Activated naive CD8-positive, alpha-beta T cell treated with anti-CD3 and anti-CD28 coated beads, Interleukin-2, amount 50 U/mL, for 24 hours (primary cell): ENCODE measurements at regions not wholly inside any gene's neighbourhood (a gene's known extent, or its start where the extent isn't known, plus 50 kb on each side); places are given as distances from the start of the nearest gene placed in this dataset.
"Not testable (repeated sequence)": the region's sequence is repeated elsewhere in the genome, so short reads cannot be mapped to it uniquely, and the experiment has no call there.

Source experiments
- ATAC-seq: fragments of 150-1000 bp; cut with Tn5 transposase; one replicate; pipeline ENCODE4 v1.10.0; 2021
- DNase-seq: peaks from one replicate; pipeline ENCODE4 v3.0.0; 2021
- H3K27ac Mint-ChIP-seq: one replicate; pipeline ENCODE4 v1.8.0; 2021; ENCODE audit warnings: mild to moderate bottlenecking, mixed read lengths
- H3K27me3 Mint-ChIP-seq: one replicate; pipeline ENCODE4 v1.8.0; 2021; ENCODE audit warnings: mixed read lengths
- H3K36me3 Mint-ChIP-seq: one replicate; pipeline ENCODE4 v1.8.0; 2021; ENCODE audit warnings: low read depth, mixed read lengths
- H3K4me1 Mint-ChIP-seq: one replicate; pipeline ENCODE4 v1.8.0; 2021; ENCODE audit warnings: mixed read lengths
- H3K4me3 Mint-ChIP-seq: one replicate; pipeline ENCODE4 v1.8.0; 2021; ENCODE audit warnings: mild to moderate bottlenecking, moderate library complexity, mixed read lengths
- H3K9me3 Mint-ChIP-seq: one replicate; pipeline ENCODE4 v1.8.0; 2021; ENCODE audit warnings: mixed read lengths

DNA sequence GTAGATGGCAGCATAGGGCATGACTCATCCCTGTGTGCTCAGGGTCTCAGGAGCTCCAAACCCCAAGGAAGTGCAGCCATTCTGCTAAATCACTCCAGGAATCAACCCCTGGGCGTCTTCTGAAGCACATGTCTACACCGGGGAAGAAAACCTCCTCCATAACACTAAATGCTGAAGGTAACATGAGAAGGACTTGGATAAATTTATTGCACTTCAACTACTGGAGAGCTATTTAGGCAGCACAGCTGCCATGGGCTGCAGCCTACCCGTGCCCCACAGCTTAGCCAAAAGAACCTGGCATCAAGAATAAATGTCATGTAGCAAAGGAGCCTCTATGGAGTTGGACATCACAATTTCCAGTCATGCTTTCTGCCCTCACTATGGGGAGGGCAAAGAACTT is 141.7 kb downstream of the GPCPD1 start:
- Mint-ChIP-seq H3K4me3 (no peak overlapping the region), H3K9me3 (no peaks in the 10 kb centered on the region), H3K4me1 (no peaks in the 10 kb centered on the region), H3K27me3 (peaks cover 17% of the 10 kb centered on the region), H3K27ac (no peak overlapping the region), H3K36me3 (no peaks in the 10 kb centered on the region)
- ATAC-seq (no peak), DNase-seq (no peak)

GRCh38 chr20:5467086-5467485 is 143.7 kb downstream of the GPCPD1 start:
- Mint-ChIP-seq H3K27me3 (peaks cover 20% of the 10 kb centered on the region), H3K4me3 (no peak overlapping the region), H3K4me1 (no peaks in the 10 kb centered on the region), H3K27ac (no peak overlapping the region), H3K36me3 (no peaks in the 10 kb centered on the region), H3K9me3 (no peaks in the 10 kb centered on the region)
- ATAC-seq: no peak
- DNase-seq: no peak

DNA sequence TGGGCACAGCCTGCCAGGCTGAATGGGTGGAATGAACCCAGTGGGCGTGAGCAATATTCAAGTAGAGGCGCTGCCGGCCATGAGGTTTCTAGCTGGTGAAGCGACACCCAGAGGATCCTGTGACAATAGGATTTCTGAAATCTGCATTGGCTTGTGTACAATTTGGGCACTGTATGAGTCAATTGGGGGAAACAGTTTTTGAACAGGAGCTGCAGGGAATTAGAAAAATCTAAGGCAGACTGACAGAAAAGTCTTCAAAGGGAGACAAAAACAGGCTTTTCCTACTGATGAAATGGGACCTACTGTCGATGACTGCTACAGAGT is 145.2 kb downstream of the GPCPD1 start:
- DNase-seq (no peak), ATAC-seq (no peak)
- Mint-ChIP-seq H3K36me3 (no peaks in the 10 kb centered on the region), H3K4me3 (no peak overlapping the region), H3K27ac (no peak overlapping the region), H3K27me3 (peaks cover 20% of the 10 kb centered on the region), H3K9me3 (peaks cover 2% of the 10 kb centered on the region), H3K4me1 (no peaks in the 10 kb centered on the region)

DNA sequence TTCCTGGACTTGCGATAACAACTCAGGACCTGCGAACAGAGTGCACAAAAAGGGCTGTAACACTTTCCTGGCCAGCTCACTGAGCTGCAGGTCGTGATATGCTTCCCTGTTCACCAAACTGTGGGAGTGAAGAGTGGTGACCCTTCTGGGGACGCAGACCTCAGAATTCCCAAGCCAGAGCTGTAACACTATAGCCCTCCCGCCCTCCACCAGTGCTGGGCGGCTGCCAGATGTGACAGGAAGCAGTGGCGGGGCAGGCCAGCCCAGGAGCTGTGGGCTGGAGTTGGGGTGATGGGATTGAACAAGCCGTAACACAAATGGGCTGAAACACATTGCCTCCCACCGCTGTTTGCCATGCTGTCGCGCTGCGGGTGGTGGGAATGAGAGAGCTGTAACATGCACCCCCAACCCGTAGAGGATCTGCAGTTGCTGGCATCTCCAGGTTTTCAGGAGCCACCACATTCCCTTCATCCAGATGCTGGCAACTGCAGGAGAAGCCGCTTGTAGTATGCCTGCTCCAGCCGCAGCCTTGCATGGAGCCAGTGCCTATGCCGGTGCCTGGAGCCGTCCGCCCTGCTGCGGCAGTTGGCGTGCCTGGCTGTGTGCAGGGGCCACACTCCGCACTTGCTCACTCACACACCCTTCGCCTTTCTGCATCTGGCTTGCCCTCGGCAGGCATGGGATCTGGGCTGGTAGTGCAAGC is 145.8 kb downstream of the GPCPD1 start:
- no peaks in the 10 kb centered on the region for H3K4me1 Mint-ChIP-seq
- H3K9me3 Mint-ChIP-seq: peaks cover 6% of the 10 kb centered on the region
- peaks cover 23% of the 10 kb centered on the region for H3K27me3 Mint-ChIP-seq
- ATAC-seq (no peak), DNase-seq (no peak)
- no peaks in the 10 kb centered on the region for H3K36me3 Mint-ChIP-seq
- H3K27ac Mint-ChIP-seq: no peak overlapping the region
- H3K4me3 Mint-ChIP-seq: no peak overlapping the region

DNA sequence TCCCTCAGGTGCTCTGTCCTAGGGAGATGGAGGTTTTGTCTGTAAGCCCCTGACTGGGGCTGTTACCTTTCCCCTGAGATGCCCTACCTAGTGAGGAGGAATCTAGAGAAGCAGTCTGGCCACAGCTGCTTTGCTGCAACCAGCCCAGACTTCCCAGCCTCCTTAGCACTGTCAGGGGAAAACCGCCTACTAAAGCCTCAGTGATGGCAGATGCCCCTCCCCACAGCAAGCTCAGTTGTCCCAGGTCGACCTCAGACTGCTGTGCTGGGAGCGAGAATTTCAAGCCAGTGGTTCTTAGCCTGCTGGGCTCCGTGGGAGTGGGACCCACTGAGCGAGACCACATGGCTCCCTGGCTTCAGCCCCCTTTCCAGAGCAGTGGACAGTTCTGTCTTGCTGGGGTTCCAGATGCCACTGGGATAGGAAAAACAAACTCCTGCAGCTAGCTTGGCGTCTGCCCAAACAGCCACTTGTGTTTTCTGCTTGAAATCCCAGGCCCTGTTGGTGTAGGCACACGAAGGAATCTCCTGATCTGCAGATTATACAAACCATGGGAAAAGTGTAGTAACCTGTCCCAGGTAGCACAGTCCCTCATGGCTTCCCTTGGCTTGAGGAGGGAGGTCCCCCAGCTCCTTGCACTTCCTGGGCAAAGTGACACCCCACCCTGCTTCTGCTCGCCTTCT is 146.4 kb upstream of the PROKR2 start:
- Mint-ChIP-seq H3K36me3 (no peaks in the 10 kb centered on the region), H3K27me3 (peaks cover 28% of the 10 kb centered on the region), H3K4me1 (no peaks in the 10 kb centered on the region), H3K27ac (no peak overlapping the region), H3K9me3 (peaks cover 6% of the 10 kb centered on the region), H3K4me3 (no peak overlapping the region)
- ATAC-seq (no peak), DNase-seq (no peak)

DNA sequence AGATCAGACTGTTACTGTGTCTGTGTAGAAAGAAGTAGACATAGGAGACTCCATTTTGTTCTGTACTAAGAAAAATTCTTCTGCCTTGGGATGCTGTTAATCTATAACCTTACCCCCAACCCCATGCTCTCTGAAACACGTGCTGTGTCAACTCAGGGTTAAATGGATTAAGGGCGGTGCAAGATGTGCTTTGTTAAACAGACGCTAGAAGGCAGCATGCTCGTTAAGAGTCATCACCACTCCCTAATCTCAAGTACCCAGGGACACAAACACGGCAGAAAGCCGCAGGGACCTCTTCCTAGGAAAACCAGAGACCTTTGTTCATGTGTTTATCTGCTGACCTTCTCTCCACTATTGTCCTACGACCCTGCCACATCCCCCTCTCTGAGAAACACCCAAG is 137.0 kb upstream of the PROKR2 start:
- not testable (repeated sequence) for H3K4me3 Mint-ChIP-seq, H3K27ac Mint-ChIP-seq, H3K4me1 Mint-ChIP-seq, ATAC-seq, H3K36me3 Mint-ChIP-seq, H3K9me3 Mint-ChIP-seq, DNase-seq, H3K27me3 Mint-ChIP-seq

GRCh38 chr20:5453316-5453715 is 136.6 kb upstream of the PROKR2 start:
- H3K27ac Mint-ChIP-seq, DNase-seq, H3K4me3 Mint-ChIP-seq, H3K9me3 Mint-ChIP-seq, H3K4me1 Mint-ChIP-seq, H3K36me3 Mint-ChIP-seq, ATAC-seq: not testable (repeated sequence)
- H3K27me3 Mint-ChIP-seq: peaks cover 13% of the 10 kb centered on the region

DNA sequence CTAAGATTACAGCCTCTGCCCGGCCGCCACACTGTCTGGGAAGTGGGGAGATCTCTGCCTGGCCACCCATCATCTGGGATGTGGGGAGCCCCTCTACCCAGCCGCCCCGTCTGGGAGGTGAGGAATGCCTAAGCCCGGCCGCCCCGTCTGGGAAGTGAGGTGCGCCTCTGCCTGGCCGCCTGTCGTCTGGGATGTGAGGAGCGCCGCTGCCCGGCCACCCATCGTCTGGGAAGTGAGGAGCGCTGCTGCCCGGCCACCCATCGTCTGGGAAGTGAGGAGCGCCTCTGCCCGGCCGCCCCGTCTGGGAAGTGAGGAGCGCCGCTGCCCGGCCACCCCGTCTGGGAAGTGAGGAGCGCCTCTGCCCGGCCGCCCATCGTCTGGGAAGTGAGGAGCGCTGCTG is 135.9 kb upstream of the PROKR2 start:
- H3K36me3 Mint-ChIP-seq, H3K4me1 Mint-ChIP-seq, H3K4me3 Mint-ChIP-seq, ATAC-seq, H3K9me3 Mint-ChIP-seq, H3K27ac Mint-ChIP-seq, DNase-seq: not testable (repeated sequence)
- peaks cover 15% of the 10 kb centered on the region for H3K27me3 Mint-ChIP-seq

- ATAC-seq, H3K9me3 Mint-ChIP-seq, H3K4me1 Mint-ChIP-seq: not testable (repeated sequence)
These were observed 135.5 kb upstream of the PROKR2 start for GRCh38 chr20:5452286-5452685.

DNA sequence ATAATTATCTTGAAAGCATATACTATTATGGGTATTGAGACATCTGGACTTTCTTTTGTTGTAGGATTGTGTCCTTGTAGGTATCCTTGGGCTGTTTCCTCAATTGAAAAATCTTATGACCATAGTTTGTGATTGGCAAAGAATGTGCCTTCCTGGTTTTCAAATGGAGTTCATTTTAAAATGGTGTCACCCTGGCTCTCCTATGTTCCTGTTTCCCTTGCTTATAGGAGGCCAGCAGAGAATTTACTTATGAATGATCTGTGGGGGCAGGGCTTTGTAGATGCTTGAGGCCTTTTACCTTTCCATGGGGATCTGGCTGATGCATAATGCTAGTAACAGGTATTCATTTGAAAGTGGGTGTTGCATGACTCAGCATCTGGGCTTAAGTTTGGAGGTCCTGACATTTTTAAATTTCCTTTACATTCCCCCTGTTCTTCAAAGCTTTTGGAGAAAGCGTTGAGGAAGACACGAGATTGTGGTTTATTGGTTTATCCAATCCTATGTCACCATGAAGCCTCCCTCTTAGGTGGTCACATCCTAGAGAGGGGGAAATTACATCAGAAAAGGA is 135.0 kb upstream of the PROKR2 start:
- Mint-ChIP-seq H3K36me3 (no peaks in the 10 kb centered on the region), H3K4me3 (no peak overlapping the region), H3K27me3 (peaks cover 19% of the 10 kb centered on the region), H3K27ac (no peak overlapping the region), H3K4me1 (no peaks in the 10 kb centered on the region), H3K9me3 (no peaks in the 10 kb centered on the region)
- no peak for ATAC-seq
- DNase-seq: no peak

More at GRCh38 chr20:5452286-5452685, 135.5 kb upstream of the PROKR2 start:
- H3K27me3 Mint-ChIP-seq: peaks cover 16% of the 10 kb centered on the region
- H3K4me3 Mint-ChIP-seq, H3K36me3 Mint-ChIP-seq, DNase-seq, H3K27ac Mint-ChIP-seq: not testable (repeated sequence)

- H3K4me1 Mint-ChIP-seq: no peaks in the 10 kb centered on the region
- no peak overlapping the region for H3K4me3 Mint-ChIP-seq
- no peaks in the 10 kb centered on the region for H3K9me3 Mint-ChIP-seq
- no peaks in the 10 kb centered on the region for H3K36me3 Mint-ChIP-seq
- ATAC-seq: no peak
- no peak overlapping the region for H3K27ac Mint-ChIP-seq
- peak; percentile 59 for DNase-seq
- peaks cover 27% of the 10 kb centered on the region for H3K27me3 Mint-ChIP-seq
These were observed 131.8 kb upstream of the PROKR2 start for GRCh38 chr20:5448449-5449118.

DNA sequence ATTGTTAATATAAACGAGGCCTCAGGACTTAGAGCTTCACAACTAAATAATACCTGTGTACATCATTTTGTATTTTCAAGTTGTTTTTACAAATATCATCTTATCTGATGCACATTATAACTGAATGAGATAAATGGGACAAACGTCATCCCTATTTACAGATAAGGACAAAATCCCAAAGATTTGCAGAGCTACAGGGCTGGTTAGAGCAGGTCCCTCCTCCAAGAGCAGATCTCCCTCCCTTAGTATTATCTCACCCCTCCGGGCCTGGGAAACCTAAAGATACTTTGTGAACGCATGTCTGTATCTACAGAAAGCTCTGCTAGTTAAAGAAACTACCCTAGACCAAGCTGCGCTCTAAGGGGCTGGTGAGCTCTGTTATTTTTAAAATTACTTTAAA is 130.4 kb upstream of the PROKR2 start:
- H3K9me3 Mint-ChIP-seq: no peaks in the 10 kb centered on the region
- peaks cover 29% of the 10 kb centered on the region for H3K27me3 Mint-ChIP-seq
- no peak overlapping the region for H3K27ac Mint-ChIP-seq
- H3K36me3 Mint-ChIP-seq: no peaks in the 10 kb centered on the region
- H3K4me1 Mint-ChIP-seq: no peaks in the 10 kb centered on the region
- no peak overlapping the region for H3K4me3 Mint-ChIP-seq
- no peak for DNase-seq
- no peak for ATAC-seq

- H3K4me1 Mint-ChIP-seq: no peaks in the 10 kb centered on the region
- H3K4me3 Mint-ChIP-seq: no peak overlapping the region
- H3K27me3 Mint-ChIP-seq: peaks cover 33% of the 10 kb centered on the region
- H3K9me3 Mint-ChIP-seq: no peaks in the 10 kb centered on the region
- no peak overlapping the region for H3K27ac Mint-ChIP-seq
- DNase-seq (no peak), ATAC-seq (no peak)
- H3K36me3 Mint-ChIP-seq: no peaks in the 10 kb centered on the region
These were observed 128.9 kb upstream of the PROKR2 start for GRCh38 chr20:5445611-5446010.

- Mint-ChIP-seq H3K36me3 (no peaks in the 10 kb centered on the region), H3K4me3 (no peak overlapping the region), H3K4me1 (no peaks in the 10 kb centered on the region), H3K9me3 (peaks cover under 1% of the 10 kb centered on the region), H3K27ac (no peak overlapping the region), H3K27me3 (peaks cover 29% of the 10 kb centered on the region)
- ATAC-seq (no peak), DNase-seq (no peak)
These were observed 125.3 kb upstream of the PROKR2 start for GRCh38 chr20:5442101-5442500.

DNA sequence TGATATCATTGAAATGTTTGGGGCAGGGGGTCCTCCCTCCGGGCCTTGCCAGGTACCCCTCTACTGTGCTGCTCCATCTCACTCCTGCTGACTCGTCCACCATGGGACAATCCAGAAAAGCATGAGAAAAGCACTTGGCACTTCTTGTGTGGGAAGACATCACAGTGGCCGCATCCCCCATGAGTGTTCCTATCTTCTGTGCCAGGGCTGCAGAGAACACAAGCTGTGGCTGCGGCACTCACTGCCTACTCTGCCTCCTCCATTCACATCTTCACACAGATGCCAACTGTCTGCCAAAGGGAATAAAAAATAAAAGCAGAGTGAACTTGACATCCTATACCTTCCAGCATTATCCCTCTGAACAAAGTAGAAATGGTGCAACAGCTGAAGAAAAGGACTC is 117.4 kb upstream of the PROKR2 start:
- DNase-seq (no peak), ATAC-seq (no peak)
- no peak overlapping the region for H3K4me3 Mint-ChIP-seq
- peaks cover 4% of the 10 kb centered on the region for H3K9me3 Mint-ChIP-seq
- H3K4me1 Mint-ChIP-seq: no peaks in the 10 kb centered on the region
- H3K27ac Mint-ChIP-seq: no peak overlapping the region
- no peaks in the 10 kb centered on the region for H3K36me3 Mint-ChIP-seq
- peaks cover 28% of the 10 kb centered on the region for H3K27me3 Mint-ChIP-seq
